ENCODE measurements at regions not wholly inside any gene's neighbourhood (a gene's known extent, or its start where the extent isn't known, plus 50 kb on each side); places are given as distances from the start of the nearest gene placed in this dataset.

DNA sequence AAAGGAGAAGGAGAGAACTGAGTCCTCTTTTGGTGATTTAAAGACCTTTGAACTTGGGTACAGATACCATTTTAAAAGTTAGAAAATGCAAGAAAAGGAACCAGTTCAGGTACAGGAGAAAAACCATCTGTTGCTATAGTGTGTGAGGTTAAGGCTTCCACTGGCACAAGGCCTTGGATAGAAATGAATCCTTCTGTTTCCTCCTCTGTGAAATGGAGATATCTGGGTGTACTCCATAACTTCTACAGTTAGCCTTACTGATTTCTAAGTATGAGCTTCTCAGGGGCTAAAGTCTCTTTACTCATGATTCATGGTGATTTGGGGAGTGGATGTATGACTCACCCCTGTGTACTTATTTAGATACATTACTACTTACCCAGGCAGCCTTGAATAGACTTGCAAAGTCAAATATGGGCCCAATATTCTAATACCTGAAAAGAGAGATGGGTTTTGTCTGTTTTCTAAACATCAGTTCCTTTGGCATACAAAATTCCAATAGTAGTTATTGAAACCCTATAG lies 117.2 kb upstream of the ADO start:
- Histone ChIP-seq H3K27ac (ENCODE audit: low read depth in 2 of 2, low read length in 1 of 2) (no peak overlapping the region), H3K36me3 (replicated peaks in 1 of 2; ENCODE audit: control insufficient read depth in 1 of 2, insufficient read depth in 2 of 2, low read length in 1 of 2) (no peaks in the 10 kb centered on the region), H3K9ac (no peak overlapping the region), H3F3A (replicated peaks; ENCODE audit: insufficient read depth) (no peaks in the 10 kb centered on the region), H3K79me2 (ENCODE audit: insufficient read depth) (no peaks in the 10 kb centered on the region), H2AFZ (ENCODE audit: low read depth) (no peak overlapping the region), H3K9me2 (no peaks in the 10 kb centered on the region), H3K4me1 (ENCODE audit: control insufficient read depth in 1 of 2, insufficient read depth in 2 of 2, low read depth in 1 of 2, low read length in 1 of 2) (no peaks in the 10 kb centered on the region), H3K27me3 (ENCODE audit: insufficient read depth) (no peaks in the 10 kb centered on the region), H3K9me3 (no peaks in the 10 kb centered on the region), H4K20me1 (ENCODE audit: insufficient read depth) (no peaks in the 10 kb centered on the region), H3K4me2 (no peak overlapping the region), H3K4me3 (ENCODE audit: low read depth in 2 of 2, low read length in 1 of 2) (no peak overlapping the region)
- DNase-seq, result no peak
- TF ChIP-seq GABPA (IDR thresholded peaks at IDR 0.05; ENCODE audit: low read depth) (no peak), FOXJ3 (CRISPR knock-in tag; IDR thresholded peaks at IDR 0.05) (no peak), MXI1 (IDR thresholded peaks at IDR 0.05; ENCODE audit: low read depth, low read length) (no peak), RFX5 (IDR thresholded peaks at IDR 0.05; ENCODE audit: low read length) (no peak), TAF1 (IDR thresholded peaks at IDR 0.05; ENCODE audit: borderline replicate concordance, low read depth, low read length) (no peak), EZH2phosphoT487 (IDR thresholded peaks at IDR 0.05; ENCODE audit: borderline replicate concordance, low read depth) (no peak), SIN3A (IDR thresholded peaks at IDR 0.05; ENCODE audit: borderline replicate concordance, low read depth, low read length) (no peak), POLR2AphosphoS5 (IDR thresholded peaks at IDR 0.05; ENCODE audit: low read depth, low read length) (no peak), RCOR1 (IDR thresholded peaks at IDR 0.05; ENCODE audit: low read length) (no peak), TEAD4 (IDR thresholded peaks at IDR 0.05; ENCODE audit: borderline replicate concordance, insufficient read depth) (no peak), FOXM1 (IDR thresholded peaks at IDR 0.05; ENCODE audit: low read depth) (no peak)
- ChIA-PET CTCF (no interaction called here), POLR2A (no interaction called here)

DNA sequence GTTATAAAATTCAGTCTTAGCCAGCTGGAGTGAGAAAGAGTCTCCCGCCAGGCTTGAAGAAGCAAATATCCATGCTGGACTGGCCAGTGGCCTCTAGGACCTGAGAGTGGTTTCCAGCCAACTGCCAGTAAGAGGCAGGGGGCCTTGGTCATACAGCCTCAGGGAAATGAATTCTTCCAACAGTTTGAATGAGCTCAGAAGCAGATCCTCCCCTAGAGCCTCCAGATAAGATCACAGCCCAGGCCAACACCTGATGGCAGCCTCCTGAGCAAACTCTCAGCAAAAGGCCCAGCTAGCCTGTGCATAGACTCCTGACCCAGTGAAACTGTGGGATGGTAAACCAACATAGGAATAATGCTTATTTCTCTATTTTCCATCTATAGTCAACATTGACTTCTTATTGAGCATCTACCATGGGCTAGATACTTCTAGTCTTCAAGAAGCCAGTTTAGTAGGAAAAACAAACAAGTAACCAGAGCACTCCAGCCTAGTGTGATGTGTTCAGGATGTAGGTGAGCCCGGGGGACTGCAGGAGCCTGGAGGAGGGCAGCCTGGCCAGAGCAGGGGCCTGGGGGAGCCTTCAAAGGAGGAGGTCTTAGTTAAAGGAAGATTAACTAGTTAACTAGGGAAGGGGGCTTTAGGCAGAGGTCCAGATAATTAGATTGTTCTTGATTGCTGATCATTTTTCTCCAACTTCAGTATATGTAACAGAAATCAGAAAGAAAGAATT lies 115.4 kb upstream of the ADO start:
- H3K27me3 ChIP-seq (ENCODE audit: insufficient read depth), result no peaks in the 10 kb centered on the region
- no peak overlapping the region for H3K9ac ChIP-seq
- no peaks in the 10 kb centered on the region for H3K36me3 ChIP-seq (replicated peaks in 1 of 2; ENCODE audit: control insufficient read depth in 1 of 2, insufficient read depth in 2 of 2, low read length in 1 of 2)
- H3K4me3 ChIP-seq (ENCODE audit: low read depth in 2 of 2, low read length in 1 of 2), result no peak overlapping the region
- ChIA-PET CTCF (no interaction called here), POLR2A (no interaction called here)
- H3K4me2 ChIP-seq, result no peak overlapping the region
- H3K9me2 ChIP-seq, result no peaks in the 10 kb centered on the region
- no peak overlapping the region for H3K27ac ChIP-seq (ENCODE audit: low read depth in 2 of 2, low read length in 1 of 2)
- no peaks in the 10 kb centered on the region; a peak in 1 of 4 replicates for H3K4me1 ChIP-seq (ENCODE audit: control insufficient read depth in 1 of 2, insufficient read depth in 2 of 2, low read depth in 1 of 2, low read length in 1 of 2)
- H3F3A ChIP-seq (replicated peaks; ENCODE audit: insufficient read depth), result no peaks in the 10 kb centered on the region
- H4K20me1 ChIP-seq (ENCODE audit: insufficient read depth), result no peaks in the 10 kb centered on the region
- no peak for DNase-seq
- no peaks in the 10 kb centered on the region for H3K9me3 ChIP-seq
- no peak overlapping the region for H2AFZ ChIP-seq (ENCODE audit: low read depth)
- WGBS (ENCODE audit: low lambda C conversion rate), result 39% methylated on average over 2 of the region's 2 CpGs
- H3K79me2 ChIP-seq (ENCODE audit: insufficient read depth), result no peaks in the 10 kb centered on the region
- TF ChIP-seq, protein P1, sequence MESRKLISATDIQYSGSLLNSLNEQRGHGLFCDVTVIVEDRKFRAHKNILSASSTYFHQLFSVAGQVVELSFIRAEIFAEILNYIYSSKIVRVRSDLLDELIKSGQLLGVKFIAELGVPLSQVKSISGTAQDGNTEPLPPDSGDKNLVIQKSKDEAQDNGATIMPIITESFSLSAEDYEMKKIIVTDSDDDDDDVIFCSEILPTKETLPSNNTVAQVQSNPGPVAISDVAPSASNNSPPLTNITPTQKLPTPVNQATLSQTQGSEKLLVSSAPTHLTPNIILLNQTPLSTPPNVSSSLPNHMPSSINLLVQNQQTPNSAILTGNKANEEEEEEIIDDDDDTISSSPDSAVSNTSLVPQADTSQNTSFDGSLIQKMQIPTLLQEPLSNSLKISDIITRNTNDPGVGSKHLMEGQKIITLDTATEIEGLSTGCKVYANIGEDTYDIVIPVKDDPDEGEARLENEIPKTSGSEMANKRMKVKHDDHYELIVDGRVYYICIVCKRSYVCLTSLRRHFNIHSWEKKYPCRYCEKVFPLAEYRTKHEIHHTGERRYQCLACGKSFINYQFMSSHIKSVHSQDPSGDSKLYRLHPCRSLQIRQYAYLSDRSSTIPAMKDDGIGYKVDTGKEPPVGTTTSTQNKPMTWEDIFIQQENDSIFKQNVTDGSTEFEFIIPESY (IDR thresholded peaks at IDR 0.05; ENCODE audit: borderline replicate concordance, low read depth), result no peak
- no peak for TF ChIP-seq RFX5 (IDR thresholded peaks at IDR 0.05; ENCODE audit: low read length)
- no peak for TF ChIP-seq SMC3 (IDR thresholded peaks at IDR 0.05; ENCODE audit: low read depth, low read length)
- TF ChIP-seq, protein P2, sequence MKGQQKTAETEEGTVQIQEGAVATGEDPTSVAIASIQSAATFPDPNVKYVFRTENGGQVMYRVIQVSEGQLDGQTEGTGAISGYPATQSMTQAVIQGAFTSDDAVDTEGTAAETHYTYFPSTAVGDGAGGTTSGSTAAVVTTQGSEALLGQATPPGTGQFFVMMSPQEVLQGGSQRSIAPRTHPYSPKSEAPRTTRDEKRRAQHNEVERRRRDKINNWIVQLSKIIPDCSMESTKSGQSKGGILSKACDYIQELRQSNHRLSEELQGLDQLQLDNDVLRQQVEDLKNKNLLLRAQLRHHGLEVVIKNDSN (IDR thresholded peaks at IDR 0.05; ENCODE audit: borderline replicate concordance, low read depth), result no peak
- TF ChIP-seq NRF1 (IDR thresholded peaks at IDR 0.05; ENCODE audit: low read depth, low read length), result no peak
- TF ChIP-seq, protein P3, sequence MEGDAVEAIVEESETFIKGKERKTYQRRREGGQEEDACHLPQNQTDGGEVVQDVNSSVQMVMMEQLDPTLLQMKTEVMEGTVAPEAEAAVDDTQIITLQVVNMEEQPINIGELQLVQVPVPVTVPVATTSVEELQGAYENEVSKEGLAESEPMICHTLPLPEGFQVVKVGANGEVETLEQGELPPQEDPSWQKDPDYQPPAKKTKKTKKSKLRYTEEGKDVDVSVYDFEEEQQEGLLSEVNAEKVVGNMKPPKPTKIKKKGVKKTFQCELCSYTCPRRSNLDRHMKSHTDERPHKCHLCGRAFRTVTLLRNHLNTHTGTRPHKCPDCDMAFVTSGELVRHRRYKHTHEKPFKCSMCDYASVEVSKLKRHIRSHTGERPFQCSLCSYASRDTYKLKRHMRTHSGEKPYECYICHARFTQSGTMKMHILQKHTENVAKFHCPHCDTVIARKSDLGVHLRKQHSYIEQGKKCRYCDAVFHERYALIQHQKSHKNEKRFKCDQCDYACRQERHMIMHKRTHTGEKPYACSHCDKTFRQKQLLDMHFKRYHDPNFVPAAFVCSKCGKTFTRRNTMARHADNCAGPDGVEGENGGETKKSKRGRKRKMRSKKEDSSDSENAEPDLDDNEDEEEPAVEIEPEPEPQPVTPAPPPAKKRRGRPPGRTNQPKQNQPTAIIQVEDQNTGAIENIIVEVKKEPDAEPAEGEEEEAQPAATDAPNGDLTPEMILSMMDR (IDR thresholded peaks at IDR 0.05), result no peak
- TF ChIP-seq FOSL2 (IDR thresholded peaks at IDR 0.05; ENCODE audit: borderline replicate concordance, low read depth), result no peak
- TF ChIP-seq NFIC (IDR thresholded peaks at IDR 0.05; ENCODE audit: borderline replicate concordance), result no peak
- TF ChIP-seq RAD21 (IDR thresholded peaks at IDR 0.05; ENCODE audit: low read length), result no peak
- no peak for TF ChIP-seq TCF12 (IDR thresholded peaks at IDR 0.05)
- no peak for TF ChIP-seq TEAD4 (IDR thresholded peaks at IDR 0.05; ENCODE audit: borderline replicate concordance, insufficient read depth)
- TF ChIP-seq MEF2A (IDR thresholded peaks at IDR 0.05; ENCODE audit: borderline replicate concordance, low read depth), result no peak
- TF ChIP-seq CHD2 (IDR thresholded peaks at IDR 0.05; ENCODE audit: low read length, partially characterized antibody), result no peak
- TF ChIP-seq YY1 (IDR thresholded peaks at IDR 0.05; ENCODE audit: low read depth), result no peak

Measured in SK-N-SH (cell line).